IPS DF 4.7 (cell line): ENCODE measurements at regions not wholly inside any gene's neighbourhood (a gene's known extent, or its start where the extent isn't known, plus 50 kb on each side); places are given as distances from the start of the nearest gene placed in this dataset.
"Not testable (repeated sequence)": the region's sequence is repeated elsewhere in the genome, so short reads cannot be mapped to it uniquely, and the experiment has no call there.

ENCODE experiments used
- DNase-seq: peaks from one replicate; pipeline ENCODE4 v3.0.0-alpha.2; 2013; ENCODE audit warnings: low spot score; ENCODE audit errors: extremely low read depth

GRCh38 chr5:9742848-9743247 is 112.7 kb upstream of the TAS2R1 start:
- no peak for DNase-seq

DNA sequence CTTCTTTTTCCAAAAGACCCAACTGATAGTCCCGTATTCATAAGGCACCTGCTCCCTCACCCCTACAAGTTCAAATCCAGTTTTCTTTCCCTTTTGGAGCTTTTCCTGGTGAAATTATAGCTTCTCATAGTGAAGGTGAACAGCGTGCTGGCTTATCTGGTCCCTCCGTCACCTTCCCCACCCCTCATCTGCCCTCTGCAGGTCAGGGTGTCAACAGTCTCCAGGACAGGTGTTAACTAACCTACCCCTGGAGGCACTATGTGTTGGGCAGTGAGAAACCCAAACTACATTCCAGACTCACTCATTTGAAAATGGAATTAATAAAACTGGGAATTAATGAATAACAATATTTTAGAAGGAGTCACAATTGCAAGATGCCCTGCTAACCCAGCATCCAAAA is 109.0 kb upstream of the TAS2R1 start:
- no peak for DNase-seq

GRCh38 chr5:9737265-9737664 is 107.1 kb upstream of the TAS2R1 start:
- DNase-seq, result no peak

GRCh38 chr5:9733486-9733885 is 103.3 kb upstream of the TAS2R1 start:
- no peak for DNase-seq

GRCh38 chr5:9731159-9731558 is 101.0 kb upstream of the TAS2R1 start:
- no peak for DNase-seq

DNA sequence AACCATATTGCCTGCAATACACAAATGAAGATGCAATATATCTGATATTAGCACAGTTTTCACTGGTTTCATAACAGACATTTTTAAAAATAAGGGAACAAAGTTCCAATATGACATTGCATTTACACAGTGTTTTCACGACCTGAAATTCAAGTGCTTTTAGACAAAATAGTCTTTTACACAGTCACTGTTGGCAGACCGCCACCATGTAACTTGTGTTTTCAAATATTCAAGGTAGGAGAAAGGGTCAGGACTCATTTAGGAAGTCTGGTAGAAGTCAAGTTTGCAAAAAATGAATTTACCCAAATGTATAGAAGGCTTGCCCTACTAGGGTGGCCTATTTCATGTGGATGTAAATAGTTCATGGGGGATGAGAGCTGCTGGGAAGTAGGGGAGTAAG is 98.1 kb upstream of the TAS2R1 start:
- no peak for DNase-seq

DNA sequence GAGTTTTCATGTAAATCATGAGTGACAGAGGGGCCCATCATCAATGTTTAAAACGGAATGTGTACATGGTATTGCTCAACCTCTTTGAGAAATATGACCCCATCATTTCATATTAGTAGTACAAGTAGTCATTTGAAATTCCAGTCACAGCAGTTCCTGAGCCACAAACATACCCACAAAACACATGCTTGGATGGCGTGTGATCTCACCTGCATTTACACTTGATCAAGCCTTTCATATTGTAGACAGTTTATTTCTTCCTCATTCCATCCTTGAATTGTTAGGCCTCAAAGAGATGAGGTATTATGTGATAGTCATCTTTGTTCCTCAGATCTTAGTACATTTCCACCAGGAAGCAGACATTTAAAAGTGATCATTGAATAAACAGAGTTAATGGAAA is 96.8 kb upstream of the TAS2R1 start:
- DNase-seq, result no peak

DNA sequence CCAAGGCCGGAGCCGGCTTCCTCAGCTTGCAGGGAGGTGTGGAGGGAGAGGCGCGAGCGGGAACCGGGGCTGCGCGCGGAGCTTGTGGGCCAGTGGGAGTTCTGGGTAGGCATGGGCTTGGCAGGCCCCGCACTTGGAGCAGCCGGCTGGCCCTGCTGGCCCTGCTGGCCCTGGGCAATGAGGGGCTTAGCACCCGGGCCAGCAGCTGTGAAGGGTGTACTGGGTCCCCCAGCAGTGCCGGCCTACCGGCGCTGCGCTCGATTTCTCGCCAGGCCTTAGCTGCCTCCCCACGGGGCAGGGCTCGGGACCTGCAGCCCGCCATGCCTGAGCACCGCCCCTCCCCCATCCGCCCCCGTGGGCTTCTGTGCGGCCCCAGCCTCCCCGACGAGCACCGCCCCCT is 95.1 kb upstream of the TAS2R1 start:
- DNase-seq, result not testable (repeated sequence)

DNA sequence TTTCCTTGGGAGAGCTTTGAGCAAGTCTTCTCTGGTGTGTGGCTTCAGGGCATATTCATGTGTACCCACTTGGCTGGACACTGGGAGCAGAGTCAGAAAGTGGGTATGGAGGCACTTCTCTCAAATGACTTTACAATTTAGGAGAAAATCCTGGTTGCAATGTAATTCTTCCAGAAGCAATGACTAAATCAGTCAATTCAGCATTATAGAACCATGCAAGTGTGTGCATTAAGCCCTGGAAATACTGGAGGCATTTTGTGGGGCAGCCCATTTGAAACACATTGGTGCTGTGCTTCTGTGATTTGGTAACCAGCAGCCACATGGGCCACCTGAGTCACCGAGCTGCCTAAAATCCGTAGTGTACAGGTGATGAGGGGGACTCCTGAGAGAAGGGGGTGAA is 94.6 kb upstream of the TAS2R1 start:
- no peak for DNase-seq

DNA sequence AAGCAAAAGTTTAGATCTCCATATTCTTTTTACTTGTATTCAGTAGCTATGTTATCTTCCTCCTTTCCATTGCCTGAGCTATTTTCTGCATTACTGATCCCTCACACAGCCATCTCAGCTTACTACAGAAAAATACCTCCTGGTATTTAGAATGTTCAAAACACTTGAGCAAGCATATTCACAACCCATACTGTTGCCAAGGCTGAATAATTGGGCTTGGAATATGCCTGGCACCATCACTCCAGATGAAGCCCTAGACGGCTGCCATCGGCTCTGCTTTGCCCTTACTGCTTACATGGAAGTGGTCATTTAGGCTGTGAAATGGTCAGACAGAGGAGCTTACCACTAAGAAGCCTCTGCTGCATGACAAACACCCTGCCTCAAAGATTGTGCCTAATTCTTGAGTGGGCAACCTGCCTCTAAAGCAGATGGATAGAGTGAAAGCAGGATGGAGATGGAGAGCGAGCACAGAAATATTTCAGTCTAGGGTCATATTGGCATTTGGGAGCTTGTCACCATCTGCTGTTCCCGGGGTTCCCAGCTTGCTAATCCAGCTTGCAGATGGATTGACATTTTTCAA is 92.5 kb upstream of the TAS2R1 start:
- DNase-seq, result no peak

- DNase-seq, result no peak
Observed at GRCh38 chr5:9721161-9721560, 91.0 kb upstream of the TAS2R1 start.

- DNase-seq, result no peak
Observed at GRCh38 chr5:9720361-9720760, 90.2 kb upstream of the TAS2R1 start.

- DNase-seq, result no peak
Observed at GRCh38 chr5:9716838-9717281, 86.7 kb upstream of the TAS2R1 start.

DNA sequence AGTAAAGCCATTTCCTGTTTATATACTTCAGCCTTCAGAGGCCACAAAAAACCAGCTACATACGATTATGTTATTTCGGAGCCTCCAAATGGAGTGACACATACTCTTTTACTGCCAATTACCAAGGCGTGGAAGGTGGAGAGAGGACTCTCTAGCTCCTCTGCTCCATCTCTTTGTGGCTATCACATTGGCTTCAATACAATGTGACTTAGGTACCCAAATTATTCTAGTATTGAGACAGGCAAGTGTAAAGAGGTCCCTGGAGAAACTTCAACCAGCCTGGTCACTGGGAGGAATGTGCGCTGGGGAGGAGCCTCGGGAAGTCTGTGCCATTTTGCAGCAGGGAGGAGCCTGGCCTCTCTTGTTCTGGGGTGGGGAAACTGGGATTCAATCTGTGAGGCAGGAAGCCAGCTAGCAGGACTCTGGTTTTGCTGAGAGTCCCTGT is 85.8 kb upstream of the TAS2R1 start:
- DNase-seq, result no peak

- no peak for DNase-seq
Observed at GRCh38 chr5:9713959-9714586, 83.9 kb upstream of the TAS2R1 start.

DNA sequence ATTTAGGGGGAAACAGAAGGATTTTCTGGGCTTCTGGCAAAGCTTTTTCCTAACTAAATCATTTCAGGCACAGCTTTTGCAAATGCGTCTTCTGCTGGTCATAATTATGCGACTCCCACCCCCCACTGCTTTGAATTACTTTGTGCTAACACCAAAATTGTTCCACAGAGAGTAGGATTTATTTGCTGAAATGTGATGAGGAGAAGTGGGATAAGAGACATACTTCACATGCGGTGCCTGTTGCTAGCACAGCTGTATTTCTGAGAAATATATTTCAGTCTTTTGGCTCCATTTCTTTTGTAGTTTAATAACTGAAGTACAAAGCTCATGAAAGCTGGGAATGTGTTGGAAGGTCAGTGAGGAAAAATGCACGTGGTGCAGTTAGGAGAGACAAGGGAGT is 83.2 kb upstream of the TAS2R1 start:
- no peak for DNase-seq

GRCh38 chr5:9712911-9713310 is 82.8 kb upstream of the TAS2R1 start:
- DNase-seq, result no peak

- DNase-seq, result no peak
Observed at GRCh38 chr5:9712506-9712905, 82.4 kb upstream of the TAS2R1 start.

- DNase-seq, result no peak
Observed at GRCh38 chr5:9710069-9710468, 79.9 kb upstream of the TAS2R1 start.

- DNase-seq, result no peak
Observed at GRCh38 chr5:9707732-9708462, 77.7 kb upstream of the TAS2R1 start.

GRCh38 chr5:9699681-9700080 is 69.5 kb upstream of the TAS2R1 start:
- DNase-seq, result no peak

DNA sequence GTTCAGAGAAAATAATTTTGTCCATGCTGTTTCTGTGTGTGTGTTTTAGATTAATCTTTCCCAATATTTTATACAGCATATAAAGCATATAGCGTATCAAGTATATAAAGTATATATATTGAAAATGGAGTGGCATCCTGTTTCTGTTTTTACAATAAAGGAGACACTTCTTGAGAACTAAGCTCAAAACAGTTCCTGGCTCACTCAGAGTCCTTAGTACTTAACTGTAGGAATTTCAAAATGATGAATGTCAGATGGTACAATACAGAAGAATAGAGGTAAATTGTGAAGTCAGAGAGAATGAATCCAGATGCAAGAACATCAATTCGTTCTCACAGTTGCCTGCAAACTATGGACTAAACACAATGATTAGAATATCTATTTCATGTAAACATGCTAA is 68.7 kb upstream of the TAS2R1 start:
- DNase-seq, result no peak
